HG03439 (cell line): ENCODE measurements at regions not wholly inside any gene's neighbourhood (a gene's known extent, or its start where the extent isn't known, plus 50 kb on each side); places are given as distances from the start of the nearest gene placed in this dataset.

Experiments
- ATAC-seq: cut with Tn5 transposase; IDR thresholded peaks from one replicate; pipeline ENCODE4 v1.9.1; 2021; ENCODE audit warnings: mild to moderate bottlenecking, moderate library complexity; ENCODE audit not compliant: unreplicated experiment

- ATAC-seq = no peak
Measured at GRCh38 chr12:126523891-126524290, 1458.7 kb downstream of the AACS start.

- ATAC-seq = no peak
Measured at GRCh38 chr12:126534495-126534894, 1469.3 kb downstream of the AACS start.

GRCh38 chr12:126534942-126535341, 1469.7 kb downstream of the AACS start:
- ATAC-seq = no peak

- ATAC-seq = no peak
Measured at GRCh38 chr12:126535971-126536370, 1470.7 kb downstream of the AACS start.

GRCh38 chr12:126537961-126538530, 1472.8 kb downstream of the AACS start:
- ATAC-seq = no peak

- no peak for ATAC-seq
Measured at GRCh38 chr12:126538888-126539287, 1473.7 kb downstream of the AACS start.

GRCh38 chr12:126545411-126545810, 1480.2 kb downstream of the AACS start:
- ATAC-seq = no peak

GRCh38 chr12:126547905-126548304, 1482.7 kb downstream of the AACS start:
- ATAC-seq = no peak

GRCh38 chr12:126551869-126552268, 1486.6 kb downstream of the AACS start:
- ATAC-seq = no peak

- ATAC-seq = no peak
Measured at GRCh38 chr12:126554625-126555024, 1489.4 kb downstream of the AACS start.

GRCh38 chr12:126557659-126558058, 1492.4 kb downstream of the AACS start:
- no peak for ATAC-seq

- no peak for ATAC-seq
Measured at GRCh38 chr12:126558219-126558618, 1493.0 kb downstream of the AACS start.

GRCh38 chr12:126558810-126559209, 1493.6 kb downstream of the AACS start:
- ATAC-seq = no peak

GRCh38 chr12:126567016-126567415, 1501.8 kb downstream of the AACS start:
- ATAC-seq = no peak

- no peak for ATAC-seq
Measured at GRCh38 chr12:126569706-126570105, 1504.5 kb downstream of the AACS start.

- no peak for ATAC-seq
Measured at GRCh38 chr12:126570566-126570965, 1505.3 kb downstream of the AACS start.

GRCh38 chr12:126572170-126572569, 1506.9 kb downstream of the AACS start:
- no peak for ATAC-seq

- no peak for ATAC-seq
Measured at GRCh38 chr12:126581655-126582054, 1516.4 kb downstream of the AACS start.

GRCh38 chr12:126582231-126582630, 1517.0 kb downstream of the AACS start:
- no peak for ATAC-seq

- no peak for ATAC-seq
Measured at GRCh38 chr12:126588586-126589249, 1523.5 kb downstream of the AACS start.

- no peak for ATAC-seq
Measured at GRCh38 chr12:126591533-126591932, 1526.3 kb downstream of the AACS start.

GRCh38 chr12:126601184-126602170, 1536.2 kb downstream of the AACS start:
- no peak for ATAC-seq
